HG03558 (cell line): ENCODE measurements at regions not wholly inside any gene's neighbourhood (a gene's known extent, or its start where the extent isn't known, plus 50 kb on each side); places are given as distances from the start of the nearest gene placed in this dataset.
"Not testable (repeated sequence)": the region's sequence is repeated elsewhere in the genome, so short reads cannot be mapped to it uniquely, and the experiment has no call there.

Source experiments
- ATAC-seq: cut with Tn5 transposase; IDR thresholded peaks from one replicate; pipeline ENCODE4 v1.9.1; 2021; ENCODE audit warnings: moderate number of reproducible peaks; ENCODE audit not compliant: unreplicated experiment; ENCODE audit errors: extremely low read depth

DNA sequence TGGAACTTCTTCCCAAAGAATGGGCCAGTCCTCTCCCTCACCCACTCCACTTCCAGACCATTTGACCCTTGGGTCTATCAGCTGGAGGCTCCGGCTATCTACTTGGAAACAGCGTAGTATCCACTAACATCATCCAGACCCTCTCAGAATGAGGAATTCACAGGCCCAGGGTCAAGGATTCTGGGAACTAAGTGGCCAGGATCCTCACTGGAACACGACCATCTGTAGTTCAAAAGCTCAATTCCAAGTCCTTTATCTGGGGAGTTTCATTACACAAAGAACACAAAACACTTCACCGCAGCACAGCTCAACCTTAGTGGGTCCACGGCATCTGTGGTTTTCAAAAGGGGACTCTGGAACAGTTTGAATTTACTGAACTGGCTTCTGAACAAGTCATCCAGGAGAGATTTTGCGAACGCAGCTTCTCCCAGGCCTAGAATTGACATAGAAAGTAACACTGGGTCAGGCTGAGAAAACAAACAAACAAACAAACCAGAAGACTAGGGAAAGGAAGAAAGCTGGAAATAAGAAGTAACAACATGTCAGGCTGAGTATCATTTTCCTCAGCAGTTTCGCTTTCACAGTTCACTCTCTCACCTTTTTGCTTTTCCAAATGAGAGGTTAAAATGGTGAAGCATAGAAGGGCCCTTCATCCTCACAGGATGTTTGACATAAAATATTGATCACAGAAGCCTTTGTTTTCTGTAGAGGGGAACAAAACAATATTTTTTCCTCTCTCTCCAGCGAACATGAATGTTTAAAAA lies 57.6 kb upstream of the USP6NL start:
- ATAC-seq = no peak

DNA sequence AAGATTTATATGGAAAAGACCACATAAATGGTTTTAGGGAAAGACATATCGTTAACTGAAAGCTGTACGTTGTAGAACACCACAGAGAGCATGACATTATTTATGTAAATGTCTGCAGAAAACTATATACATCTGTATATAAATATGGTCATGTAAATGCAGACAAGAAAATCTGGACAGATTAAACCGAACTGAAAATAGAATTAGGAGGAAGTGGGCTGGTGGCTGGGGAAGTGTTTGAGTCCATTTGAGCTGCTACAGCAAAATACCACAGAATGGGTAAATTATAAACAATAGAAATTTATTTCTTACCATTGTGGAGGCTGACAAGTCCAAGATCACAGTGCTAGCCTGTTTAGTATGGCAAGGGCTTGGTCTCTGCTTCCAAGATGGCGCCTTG lies 56.3 kb upstream of the USP6NL start:
- ATAC-seq = no peak

DNA sequence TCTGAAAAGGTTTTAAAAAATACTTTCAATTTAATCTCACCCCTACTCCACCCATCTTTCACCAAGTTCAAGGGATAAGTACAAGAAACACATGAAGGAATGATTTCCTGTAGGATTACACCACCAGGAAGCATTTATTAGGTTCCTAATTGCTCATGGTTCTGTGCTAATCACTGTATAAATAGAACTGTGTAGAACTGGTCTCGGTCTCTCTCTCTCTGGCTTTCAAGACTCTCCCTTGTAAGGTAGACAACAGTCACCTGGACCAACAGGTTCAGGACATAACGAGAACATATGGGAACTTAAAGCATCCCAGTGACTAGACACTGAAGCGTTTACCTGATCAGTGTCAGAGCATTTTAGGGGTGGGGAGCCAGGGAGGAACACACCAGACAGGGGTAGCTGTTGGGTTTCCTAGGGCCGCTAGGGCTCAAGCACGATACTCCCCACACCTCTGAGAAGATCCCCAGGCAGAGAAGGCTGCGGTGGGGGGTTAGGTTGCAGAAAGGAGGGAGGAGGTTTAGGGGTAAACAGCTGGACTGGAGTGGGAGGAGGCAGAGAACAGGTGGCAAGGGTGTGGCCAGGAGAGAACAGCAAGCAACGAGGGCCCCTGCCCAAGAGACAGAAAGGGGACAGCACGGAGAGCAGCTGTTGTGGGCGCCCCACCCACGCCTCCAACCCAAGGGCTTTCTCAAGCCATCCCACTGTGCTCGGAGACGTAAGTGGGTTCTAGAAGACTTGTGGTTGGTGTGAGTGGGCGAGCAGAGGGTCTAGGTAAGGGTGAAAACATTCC lies 52.5 kb upstream of the USP6NL start:
- ATAC-seq = peak; percentile 52

GRCh38 chr10:11663126-11663515 lies 51.7 kb upstream of the USP6NL start:
- not testable (repeated sequence) for ATAC-seq

GRCh38 chr10:11661441-11661840 lies 50.0 kb upstream of the USP6NL start:
- no peak for ATAC-seq
